Smooth muscle cell (in vitro differentiated cells): ENCODE measurements at regions not wholly inside any gene's neighbourhood (a gene's known extent, or its start where the extent isn't known, plus 50 kb on each side); places are given as distances from the start of the nearest gene placed in this dataset.
"Not testable (repeated sequence)": the region's sequence is repeated elsewhere in the genome, so short reads cannot be mapped to it uniquely, and the experiment has no call there.

Source experiments
- DNase-seq: peaks from one replicate; lab custom pipeline; 2025; ENCODE audit not compliant: unreplicated experiment; lab: John Stamatoyannopoulos, UW
- H2AFZ ChIP-seq: fragments of 200-600 bp; sonication (generic); 2 replicates; pipeline ENCODE4 v1.6.0; 2016; ENCODE audit warnings: antibody characterized with exemption, low read depth, mild to moderate bottlenecking
- H3F3A ChIP-seq: fragments of 200-600 bp; sonication (generic); 2 replicates; pipeline ENCODE4 v1.6.0; 2017; ENCODE audit warnings: antibody characterized with exemption, low read depth
- H3K27ac ChIP-seq: fragments of 200-600 bp; sonication (generic); 2 replicates; pipeline ENCODE4 v1.5.1; 2016; ENCODE audit warnings: low read depth, mild to moderate bottlenecking
- H3K27me3 ChIP-seq: fragments of 200-600 bp; sonication (generic); 2 replicates; pipeline ENCODE4 v1.6.1; 2016; ENCODE audit warnings: low read depth, mild to moderate bottlenecking
- H3K36me3 ChIP-seq: fragments of 200-600 bp; sonication (generic); 2 replicates; pipeline ENCODE4 v1.5.1; 2016; ENCODE audit warnings: low read depth
- H3K4me1 ChIP-seq: fragments of 200-600 bp; sonication (generic); 2 replicates; pipeline ENCODE4 v1.5.1; 2016; ENCODE audit warnings: low read depth
- H3K4me2 ChIP-seq: fragments of 200-600 bp; sonication (generic); 2 replicates; pipeline ENCODE4 v1.6.0; 2016; ENCODE audit warnings: mild to moderate bottlenecking
- H3K4me3 ChIP-seq: fragments of 200-600 bp; sonication (generic); 2 replicates; pipeline ENCODE4 v1.5.1; 2016; ENCODE audit warnings: mild to moderate bottlenecking
- H3K79me2 ChIP-seq: fragments of 200-600 bp; sonication (generic); 2 replicates; pipeline ENCODE4 v1.6.0; 2016; ENCODE audit warnings: low read depth, mild to moderate bottlenecking
- H3K9ac ChIP-seq: fragments of 200-600 bp; sonication (generic); 2 replicates; pipeline ENCODE4 v1.6.0; 2016; ENCODE audit warnings: low read depth
- H3K9me3 ChIP-seq: fragments of 200-600 bp; sonication (generic); replicated peaks from 2 replicates; pipeline ENCODE4 v1.5.1; 2016; ENCODE audit warnings: low read depth
- H4K20me1 ChIP-seq: fragments of 200-600 bp; sonication (generic); 2 replicates; pipeline ENCODE4 v1.6.0; 2016; ENCODE audit warnings: low read depth
- WGBS: methylation state at CpG from one replicate; pipeline ENCODE4 v1.1.7; 2016; ENCODE audit warnings: low lambda C conversion rate; 5-methylcytosine and 5-hydroxymethylcytosine counted together
- TF ChIP-seq, protein P1 (sequence below): fragments of 200-600 bp; sonication (generic); IDR thresholded peaks from 2 replicates; pipeline ENCODE4 v1.5.1; 2017; ENCODE audit warnings: borderline replicate concordance, mild to moderate bottlenecking, antibody characterized with exemption; ENCODE audit not compliant: insufficient read depth, poor library complexity, severe bottlenecking

DNA sequence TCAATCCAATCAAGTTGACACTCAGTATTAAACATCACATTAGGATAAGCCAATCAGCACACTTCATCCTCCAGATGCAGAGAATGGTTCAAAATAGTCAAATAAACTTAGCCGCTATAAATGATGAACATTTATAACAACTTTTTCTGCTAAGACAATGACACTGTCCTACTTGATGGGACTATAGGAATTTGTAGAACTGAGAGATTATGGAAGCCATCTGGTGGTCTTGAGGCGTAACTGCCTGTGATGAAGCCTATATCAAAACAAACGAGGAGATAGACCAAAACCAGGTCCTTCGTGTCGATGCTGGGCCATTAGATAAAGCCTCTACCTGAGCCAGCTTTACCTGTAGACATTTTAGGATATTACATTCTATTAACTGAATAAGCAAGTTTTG lies 631.1 kb downstream of the COL12A1 start:
- Histone ChIP-seq H3K9ac (no peak overlapping the region), H2AFZ (no peak overlapping the region), H3K27ac (no peak overlapping the region), H3K36me3 (no peaks in the 10 kb centered on the region), H3K4me2 (no peak overlapping the region), H3K27me3 (no peaks in the 10 kb centered on the region), H4K20me1 (no peaks in the 10 kb centered on the region), H3K79me2 (no peaks in the 10 kb centered on the region), H3K4me1 (peaks cover 7% of the 10 kb centered on the region), H3K4me3 (no peak overlapping the region), H3K9me3 (no peaks in the 10 kb centered on the region), H3F3A (peaks cover 6% of the 10 kb centered on the region)
- TF ChIP-seq, protein P1, sequence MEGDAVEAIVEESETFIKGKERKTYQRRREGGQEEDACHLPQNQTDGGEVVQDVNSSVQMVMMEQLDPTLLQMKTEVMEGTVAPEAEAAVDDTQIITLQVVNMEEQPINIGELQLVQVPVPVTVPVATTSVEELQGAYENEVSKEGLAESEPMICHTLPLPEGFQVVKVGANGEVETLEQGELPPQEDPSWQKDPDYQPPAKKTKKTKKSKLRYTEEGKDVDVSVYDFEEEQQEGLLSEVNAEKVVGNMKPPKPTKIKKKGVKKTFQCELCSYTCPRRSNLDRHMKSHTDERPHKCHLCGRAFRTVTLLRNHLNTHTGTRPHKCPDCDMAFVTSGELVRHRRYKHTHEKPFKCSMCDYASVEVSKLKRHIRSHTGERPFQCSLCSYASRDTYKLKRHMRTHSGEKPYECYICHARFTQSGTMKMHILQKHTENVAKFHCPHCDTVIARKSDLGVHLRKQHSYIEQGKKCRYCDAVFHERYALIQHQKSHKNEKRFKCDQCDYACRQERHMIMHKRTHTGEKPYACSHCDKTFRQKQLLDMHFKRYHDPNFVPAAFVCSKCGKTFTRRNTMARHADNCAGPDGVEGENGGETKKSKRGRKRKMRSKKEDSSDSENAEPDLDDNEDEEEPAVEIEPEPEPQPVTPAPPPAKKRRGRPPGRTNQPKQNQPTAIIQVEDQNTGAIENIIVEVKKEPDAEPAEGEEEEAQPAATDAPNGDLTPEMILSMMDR: peak; percentile 44
- WGBS: 28% methylated on average over 5 of the region's 5 CpGs
- no peak for DNase-seq

DNA sequence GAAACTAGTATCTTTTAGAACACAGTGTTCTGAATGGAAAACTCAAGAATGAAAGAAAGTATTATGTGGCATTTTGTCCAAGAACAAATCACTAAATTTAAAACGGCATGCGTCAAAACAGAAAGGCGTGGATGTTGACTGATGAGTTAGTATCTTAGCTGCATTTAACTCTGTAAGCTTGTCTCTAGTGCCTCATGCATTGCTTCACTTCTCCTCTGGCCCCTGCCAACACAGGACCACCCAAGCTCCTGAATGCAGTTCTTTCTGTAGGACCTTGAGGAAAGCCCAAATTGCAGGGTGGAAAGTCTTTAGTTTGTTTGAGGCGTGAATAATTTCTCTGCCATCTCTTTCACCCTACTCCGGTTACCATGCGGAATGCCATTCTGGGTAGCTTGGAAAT lies 632.2 kb downstream of the COL12A1 start:
- Histone ChIP-seq H3K9me3 (no peaks in the 10 kb centered on the region), H3F3A (peaks cover 3% of the 10 kb centered on the region), H3K9ac (no peak overlapping the region), H2AFZ (no peak overlapping the region), H3K4me2 (no peak overlapping the region), H3K27me3 (no peaks in the 10 kb centered on the region), H3K4me3 (no peak overlapping the region), H3K79me2 (no peaks in the 10 kb centered on the region), H3K27ac (no peak overlapping the region), H3K4me1 (peaks cover 9% of the 10 kb centered on the region), H3K36me3 (no peaks in the 10 kb centered on the region), H4K20me1 (no peaks in the 10 kb centered on the region)
- TF ChIP-seq, protein P1: no peak
- 97% methylated on average over 6 of the region's 6 CpGs for WGBS
- no peak for DNase-seq

DNA sequence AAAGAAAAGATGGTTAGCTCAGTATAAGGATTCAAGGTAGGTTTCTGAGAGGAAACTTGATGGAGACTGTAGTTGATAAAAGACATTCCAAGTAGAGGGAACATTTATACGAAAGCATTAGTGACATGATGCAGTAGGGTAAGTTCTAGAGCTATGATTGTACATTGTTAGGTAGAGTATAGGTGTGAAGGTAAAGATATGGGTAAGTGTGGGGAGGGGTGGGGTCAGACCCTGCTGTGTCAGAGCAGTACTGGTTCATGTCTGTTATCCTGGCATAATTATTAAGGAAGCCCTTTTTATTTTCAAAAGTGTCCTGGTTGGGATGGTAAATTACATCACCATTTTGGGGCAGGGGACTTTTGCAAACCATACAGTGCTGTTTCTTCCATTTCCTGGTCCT lies 635.8 kb downstream of the COL12A1 start:
- Histone ChIP-seq H3K4me2 (no peak overlapping the region), H3K27me3 (no peaks in the 10 kb centered on the region), H4K20me1 (no peaks in the 10 kb centered on the region), H3F3A (no peaks in the 10 kb centered on the region), H3K4me3 (no peak overlapping the region), H3K27ac (no peak overlapping the region), H2AFZ (peak overlapping the region; percentile 21), H3K9me3 (no peaks in the 10 kb centered on the region), H3K9ac (no peak overlapping the region), H3K4me1 (peaks cover 6% of the 10 kb centered on the region), H3K79me2 (no peaks in the 10 kb centered on the region), H3K36me3 (no peaks in the 10 kb centered on the region)
- 100% methylated on average over 1 of the region's 1 CpG for WGBS
- TF ChIP-seq, protein P1: no peak
- DNase-seq: no peak

DNA sequence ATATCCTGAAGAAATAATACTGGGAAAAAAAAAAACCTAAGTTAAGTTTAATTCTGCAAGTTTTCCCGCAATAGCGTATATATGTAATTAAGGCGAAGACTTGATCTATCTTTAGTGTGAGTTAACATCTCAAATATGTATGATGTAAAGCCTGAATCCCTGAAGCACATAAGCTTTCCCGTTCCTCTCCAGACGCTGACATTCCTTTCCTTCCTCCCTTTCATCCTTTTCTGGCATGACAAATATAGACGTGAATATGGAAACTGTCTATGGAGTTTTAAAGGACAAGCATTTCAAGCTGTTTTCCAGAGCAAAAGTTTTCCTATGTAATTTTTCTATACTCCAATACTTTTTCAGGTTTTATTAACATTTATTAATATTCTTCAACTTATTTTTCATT lies 637.0 kb downstream of the COL12A1 start:
- DNase-seq: no peak
- H3K36me3 ChIP-seq: no peaks in the 10 kb centered on the region
- no peak overlapping the region for H3K9ac ChIP-seq
- peak overlapping the region; percentile 68 for H3K4me2 ChIP-seq
- H3K27me3 ChIP-seq: no peaks in the 10 kb centered on the region
- H3F3A ChIP-seq: no peaks in the 10 kb centered on the region
- H2AFZ ChIP-seq: peak overlapping the region; percentile 9
- no peaks in the 10 kb centered on the region for H4K20me1 ChIP-seq
- no peak overlapping the region for H3K4me3 ChIP-seq
- no peaks in the 10 kb centered on the region for H3K79me2 ChIP-seq
- TF ChIP-seq, protein P1: no peak
- peak overlapping the region; percentile 35 for H3K27ac ChIP-seq
- peaks cover 6% of the 10 kb centered on the region for H3K4me1 ChIP-seq
- no peaks in the 10 kb centered on the region for H3K9me3 ChIP-seq
- 19% methylated on average over 6 of the region's 6 CpGs for WGBS

DNA sequence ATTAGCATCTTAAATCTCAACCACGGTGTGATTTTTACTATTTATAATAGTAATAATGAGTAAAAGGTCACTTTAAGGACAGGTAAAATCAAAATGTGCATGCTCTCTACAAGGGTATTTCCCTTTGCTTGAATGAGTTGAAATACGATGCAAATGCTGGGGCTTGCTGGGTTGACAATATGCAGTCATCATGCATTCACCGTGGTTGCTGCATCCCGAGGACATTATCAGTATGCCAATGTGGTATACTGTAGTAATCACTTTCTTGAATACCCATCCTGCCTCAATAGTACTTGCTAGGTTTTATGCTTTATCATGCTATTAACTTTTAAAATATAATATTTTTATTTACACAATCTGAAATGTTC lies 637.9 kb downstream of the COL12A1 start:
- H3K27me3 ChIP-seq, H3K36me3 ChIP-seq, H3K79me2 ChIP-seq, H3F3A ChIP-seq, H3K9ac ChIP-seq, DNase-seq, H3K9me3 ChIP-seq, H3K4me1 ChIP-seq, H2AFZ ChIP-seq, H4K20me1 ChIP-seq, H3K4me2 ChIP-seq, H3K4me3 ChIP-seq, H3K27ac ChIP-seq: not testable (repeated sequence)
- WGBS: 78% methylated on average over 4 of the region's 4 CpGs
